ENCODE measurements at regions not wholly inside any gene's neighbourhood (a gene's known extent, or its start where the extent isn't known, plus 50 kb on each side); places are given as distances from the start of the nearest gene placed in this dataset.

- H3K9ac ChIP-seq (ENCODE audit: low read length in 3 of 3) = no peak overlapping the region
- no peaks in the 10 kb centered on the region for H3K36me3 ChIP-seq (ENCODE audit: control insufficient read depth in 2 of 3, insufficient read depth in 3 of 3, low read length in 3 of 3)
- peak; percentile 56 for TF ChIP-seq CTCF (IDR thresholded peaks at IDR 0.05; ENCODE audit: borderline replicate concordance, extremely low read depth, insufficient read depth)
- no peak overlapping the region for H3K4me3 ChIP-seq (ENCODE audit: low read length in 3 of 3)
- FAIRE-seq = peak; percentile 11
- no peak overlapping the region for H3K27ac ChIP-seq (ENCODE audit: low read depth in 2 of 2, low read length in 2 of 2)
- H3K4me1 ChIP-seq (ENCODE audit: control insufficient read depth in 2 of 3, insufficient read depth in 2 of 3, low read depth in 1 of 3, low read length in 3 of 3) = peaks cover 0 to 8% (median 0%) of the 10 kb centered on the region in 3 donors
- no peaks in the 10 kb centered on the region for H3K27me3 ChIP-seq (ENCODE audit: control insufficient read depth, insufficient read depth, low read length)
- peak; percentile 38 to 78 (median 45) for DNase-seq
- H3K9me3 ChIP-seq (ENCODE audit: control insufficient read depth in 2 of 3, insufficient read depth in 1 of 3, low read length in 3 of 3) = no peaks in the 10 kb centered on the region
- intact Hi-C loops (cut with DNase I) = no loop called here
Observed at GRCh38 chr2:160918906-160919503, 241.2 kb upstream of the TANK start.

- Histone ChIP-seq H3K4me3 (ENCODE audit: low read length in 3 of 3) (no peak overlapping the region), H3K4me1 (ENCODE audit: control insufficient read depth in 2 of 3, insufficient read depth in 2 of 3, low read depth in 1 of 3, low read length in 3 of 3) (peaks cover 0 to 8% (median 0%) of the 10 kb centered on the region in 3 donors), H3K9me3 (ENCODE audit: control insufficient read depth in 2 of 3, insufficient read depth in 1 of 3, low read length in 3 of 3) (no peaks in the 10 kb centered on the region), H3K36me3 (ENCODE audit: control insufficient read depth in 2 of 3, insufficient read depth in 3 of 3, low read length in 3 of 3) (no peaks in the 10 kb centered on the region), H3K27ac (ENCODE audit: low read depth in 2 of 2, low read length in 2 of 2) (no peak overlapping the region), H3K27me3 (ENCODE audit: control insufficient read depth, insufficient read depth, low read length) (no peaks in the 10 kb centered on the region), H3K9ac (ENCODE audit: low read length in 3 of 3) (no peak overlapping the region)
- intact Hi-C loops (cut with DNase I) = no loop called here
- TF ChIP-seq CTCF (IDR thresholded peaks at IDR 0.05; ENCODE audit: borderline replicate concordance, extremely low read depth, insufficient read depth) = no peak
- no peak for DNase-seq
- FAIRE-seq = no peak
Observed at GRCh38 chr2:160920061-160920460, 240.2 kb upstream of the TANK start.

GRCh38 chr2:160920791-160921303, 239.4 kb upstream of the TANK start:
- FAIRE-seq = no peak
- no peak overlapping the region for H3K27ac ChIP-seq (ENCODE audit: low read depth in 2 of 2, low read length in 2 of 2)

More at GRCh38 chr2:160920791-160921303, 239.4 kb upstream of the TANK start:
- H3K4me3 ChIP-seq (ENCODE audit: low read length in 3 of 3) = no peak overlapping the region
- intact Hi-C loops (cut with DNase I) = no loop called here
- TF ChIP-seq CTCF (IDR thresholded peaks at IDR 0.05; ENCODE audit: borderline replicate concordance, extremely low read depth, insufficient read depth) = no peak
- H3K36me3 ChIP-seq (ENCODE audit: control insufficient read depth in 2 of 3, insufficient read depth in 3 of 3, low read length in 3 of 3) = no peaks in the 10 kb centered on the region
- H3K9me3 ChIP-seq (ENCODE audit: control insufficient read depth in 2 of 3, insufficient read depth in 1 of 3, low read length in 3 of 3) = no peaks in the 10 kb centered on the region
- no peak overlapping the region for H3K9ac ChIP-seq (ENCODE audit: low read length in 3 of 3)
- peak in 4 of 5 donors; percentile 24 to 58 (median 34) for DNase-seq
- H3K27me3 ChIP-seq (ENCODE audit: control insufficient read depth, insufficient read depth, low read length) = no peaks in the 10 kb centered on the region
- H3K4me1 ChIP-seq (ENCODE audit: control insufficient read depth in 2 of 3, insufficient read depth in 2 of 3, low read depth in 1 of 3, low read length in 3 of 3) = peaks cover 0 to 8% (median 0%) of the 10 kb centered on the region in 3 donors
